Karpas-422 (cell line): ENCODE measurements at regions not wholly inside any gene's neighbourhood (a gene's known extent, or its start where the extent isn't known, plus 50 kb on each side); places are given as distances from the start of the nearest gene placed in this dataset.
A peak's percentile ranks its signal among the peaks of the same experiment; 100 is the strongest.
"Not testable (repeated sequence)": the region's sequence is repeated elsewhere in the genome, so short reads cannot be mapped to it uniquely, and the experiment has no call there.

Source experiments
- DNase-seq: peaks from one replicate; pipeline ENCODE4 v3.0.0-alpha.2; 2015
- H2AFZ ChIP-seq: fragments of 200-600 bp; sonication (generic); 2 replicates; pipeline ENCODE4 v1.6.1; 2014; ENCODE audit warnings: antibody characterized with exemption, low read length, mixed read lengths
- H3K27ac ChIP-seq: fragments of 200-600 bp; sonication (generic); 2 replicates; pipeline ENCODE4 v1.5.1; 2014; ENCODE audit warnings: mild to moderate bottlenecking, low read length, moderate library complexity
- H3K27me3 ChIP-seq: fragments of 200-600 bp; sonication (generic); 2 replicates; pipeline ENCODE4 v1.6.1; 2014; ENCODE audit warnings: low read length, mixed read lengths
- H3K36me3 ChIP-seq: fragments of 200-600 bp; sonication (generic); 2 replicates; pipeline ENCODE4 v1.6.1; 2014; ENCODE audit warnings: low read length, mixed read lengths; ENCODE audit not compliant: insufficient read depth
- H3K4me1 ChIP-seq: fragments of 200-600 bp; sonication (generic); 2 replicates; pipeline ENCODE4 v1.6.1; 2014; ENCODE audit warnings: mild to moderate bottlenecking, low read length, mixed read lengths
- H3K4me2 ChIP-seq: fragments of 200-600 bp; sonication (generic); 2 replicates; pipeline ENCODE4 v1.6.1; 2014; ENCODE audit warnings: low read length, low read depth, mild to moderate bottlenecking; ENCODE audit not compliant: poor library complexity, severe bottlenecking
- H3K4me3 ChIP-seq: fragments of 200-600 bp; sonication (generic); 2 replicates; pipeline ENCODE4 v1.5.1; 2014; ENCODE audit warnings: mild to moderate bottlenecking, antibody characterized with exemption, low read length, mixed read lengths
- H3K79me2 ChIP-seq: fragments of 200-600 bp; sonication (generic); 2 replicates; pipeline ENCODE4 v1.6.1; 2014; ENCODE audit warnings: mild to moderate bottlenecking, low read length, mixed read lengths
- H3K9ac ChIP-seq: fragments of 200-600 bp; sonication (generic); 2 replicates; pipeline ENCODE4 v1.6.0; 2014; ENCODE audit warnings: low read length
- H3K9me2 ChIP-seq: fragments of 200-600 bp; sonication (generic), shearing (Covaris generic); replicated peaks from 2 replicates; pipeline ENCODE4 v1.6.0; 2014; ENCODE audit warnings: mild to moderate bottlenecking, low read length, moderate library complexity; ENCODE audit not compliant: insufficient read depth
- H3K9me3 ChIP-seq: fragments of 300-700, 200-600 bp; sonication (generic); 2 replicates; pipeline ENCODE4 v1.6.1; 2014; ENCODE audit warnings: low read length, mixed read lengths
- H4K20me1 ChIP-seq: fragments of 200-600 bp; sonication (generic); 2 replicates; pipeline ENCODE4 v1.6.1; 2014; ENCODE audit warnings: mild to moderate bottlenecking, antibody characterized with exemption, low read length, low read depth; ENCODE audit not compliant: insufficient read depth

DNA sequence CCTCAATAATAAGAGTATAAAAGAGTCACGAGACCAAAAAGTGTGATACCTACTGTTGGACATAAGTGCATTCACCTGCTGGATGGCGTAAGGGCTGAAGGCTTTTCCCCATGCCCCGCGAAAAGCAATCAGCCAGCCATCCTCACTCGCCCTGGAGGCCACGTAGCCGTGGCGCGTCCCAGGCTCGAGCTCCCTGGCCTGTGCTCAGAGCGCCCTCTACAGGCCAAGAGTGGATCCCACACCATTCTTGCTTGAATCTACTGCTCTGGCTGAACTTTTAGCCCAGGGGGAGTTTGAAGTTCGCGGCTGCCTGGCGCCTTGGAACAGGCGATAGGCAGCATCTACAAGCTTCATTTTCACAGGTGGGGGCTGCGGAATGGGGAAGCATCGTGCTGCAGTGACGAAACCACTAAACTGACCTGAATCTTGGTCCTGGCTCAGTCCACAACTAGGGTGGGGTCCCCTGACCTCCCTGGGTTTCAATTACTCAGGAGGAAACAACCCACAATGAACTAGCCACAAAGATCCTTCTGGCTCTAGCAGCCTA, 70.3 kb upstream of the SERBP1 start:
- no peaks in the 10 kb centered on the region for H3K27me3 ChIP-seq
- H3K9me3 ChIP-seq = no peaks in the 10 kb centered on the region
- no peak overlapping the region for H3K4me2 ChIP-seq
- H4K20me1 ChIP-seq = no peaks in the 10 kb centered on the region
- no peak overlapping the region for H2AFZ ChIP-seq
- H3K79me2 ChIP-seq = no peaks in the 10 kb centered on the region
- H3K27ac ChIP-seq = no peak overlapping the region
- peak; percentile 95 for DNase-seq
- no peak overlapping the region for H3K9ac ChIP-seq
- H3K4me1 ChIP-seq = no peaks in the 10 kb centered on the region
- no peaks in the 10 kb centered on the region for H3K9me2 ChIP-seq
- H3K36me3 ChIP-seq = no peaks in the 10 kb centered on the region
- no peak overlapping the region for H3K4me3 ChIP-seq

DNA sequence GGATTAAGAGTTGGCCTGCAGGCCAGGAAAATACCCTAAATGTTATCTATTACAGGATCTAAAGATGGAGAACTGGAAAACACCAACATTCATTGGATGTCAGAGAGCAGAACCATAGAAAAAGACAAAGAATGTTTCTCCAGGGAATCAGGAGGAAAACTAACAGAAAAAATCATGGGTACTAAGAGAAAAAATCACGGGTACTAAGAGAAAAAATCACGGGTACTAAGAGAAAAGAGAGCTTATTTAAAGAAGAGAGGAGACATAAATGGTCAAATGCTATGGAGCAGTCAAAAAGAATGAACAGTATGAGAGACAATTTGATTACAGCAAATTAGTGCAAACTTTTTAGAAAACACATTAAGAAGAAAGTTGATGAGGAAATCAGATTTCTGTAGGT, 73.8 kb upstream of the SERBP1 start:
- no peak overlapping the region for H3K9ac ChIP-seq
- H2AFZ ChIP-seq = no peak overlapping the region

DNA sequence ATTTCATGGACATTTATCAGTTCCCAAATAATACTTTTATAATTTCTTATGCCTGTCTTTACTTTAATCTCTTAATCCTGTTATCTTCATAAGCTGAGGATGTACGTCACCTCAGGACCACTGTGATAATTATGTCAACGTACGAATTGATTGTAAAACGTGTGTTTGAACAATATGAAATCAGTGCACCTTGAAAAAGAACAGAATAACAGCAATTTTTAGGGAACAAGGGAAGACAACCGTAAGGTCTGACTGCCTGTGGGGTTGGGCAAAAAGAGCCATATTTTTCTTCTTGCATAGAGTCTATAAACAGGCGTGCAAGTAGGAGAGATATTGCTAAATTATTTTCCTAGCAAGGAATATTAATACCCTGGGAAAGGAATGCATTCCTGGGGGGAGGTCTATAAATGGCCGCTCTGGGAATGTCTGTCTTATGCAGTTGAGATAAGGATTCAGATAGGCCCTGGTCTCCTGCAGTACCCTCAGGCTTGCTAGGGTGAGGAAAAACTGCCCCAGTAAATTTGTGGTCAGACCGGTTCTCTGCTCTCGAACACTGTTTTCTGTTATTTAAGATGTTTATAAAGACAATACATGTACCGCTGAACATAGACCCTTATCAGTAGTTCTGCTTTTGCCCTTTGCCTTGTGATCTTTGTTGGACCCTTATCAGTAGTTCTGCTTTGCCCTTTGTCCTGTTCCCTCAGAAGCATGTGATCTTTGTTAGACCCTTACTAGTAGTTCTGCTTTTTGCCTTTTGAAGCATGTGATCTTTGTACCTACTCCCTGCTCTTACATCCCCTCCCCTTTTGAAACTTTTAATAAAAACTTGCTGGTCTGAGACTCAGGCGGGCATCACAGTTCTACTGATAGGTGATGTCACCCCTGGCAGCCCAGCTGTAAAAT, 83.4 kb upstream of the SERBP1 start:
- H3K9ac ChIP-seq, H4K20me1 ChIP-seq, H3K4me1 ChIP-seq, H3K9me2 ChIP-seq, DNase-seq, H3K79me2 ChIP-seq, H3K9me3 ChIP-seq, H3K27me3 ChIP-seq, H3K4me3 ChIP-seq, H3K36me3 ChIP-seq, H3K4me2 ChIP-seq, H2AFZ ChIP-seq, H3K27ac ChIP-seq: not testable (repeated sequence)

More for the DNA sequence above, 73.8 kb upstream of the SERBP1 start:
- Histone ChIP-seq H3K4me2 (no peak overlapping the region), H3K36me3 (no peaks in the 10 kb centered on the region), H3K9me2 (no peaks in the 10 kb centered on the region), H3K79me2 (no peaks in the 10 kb centered on the region), H3K27me3 (no peaks in the 10 kb centered on the region), H4K20me1 (no peaks in the 10 kb centered on the region), H3K4me3 (no peak overlapping the region), H3K9me3 (no peaks in the 10 kb centered on the region), H3K27ac (no peak overlapping the region), H3K4me1 (no peaks in the 10 kb centered on the region)
- DNase-seq = no peak

DNA sequence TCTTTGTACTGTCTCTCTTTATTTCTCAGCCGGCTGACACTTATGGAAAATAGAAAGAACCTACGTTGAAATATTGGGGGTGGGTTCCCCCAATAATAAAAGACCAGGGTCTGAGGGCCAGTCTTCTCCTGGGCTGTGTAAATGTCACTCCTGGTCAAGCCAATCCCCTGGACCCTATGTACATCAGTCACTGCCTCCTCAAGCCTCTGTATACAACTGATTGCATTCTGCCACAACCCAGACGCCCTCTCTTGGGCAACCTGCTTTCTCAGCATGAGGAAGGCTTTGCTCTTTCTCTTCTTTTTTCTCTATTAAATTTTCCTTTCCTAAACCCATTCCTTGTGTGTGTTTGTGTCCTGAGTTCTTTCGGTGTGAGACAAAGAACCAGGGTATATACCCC, 84.1 kb upstream of the SERBP1 start:
- H3K79me2 ChIP-seq = no peaks in the 10 kb centered on the region
- no peak overlapping the region for H2AFZ ChIP-seq
- no peak overlapping the region for H3K9ac ChIP-seq
- no peaks in the 10 kb centered on the region for H3K9me3 ChIP-seq
- H3K36me3 ChIP-seq = no peaks in the 10 kb centered on the region
- no peaks in the 10 kb centered on the region for H3K9me2 ChIP-seq
- no peak overlapping the region for H3K4me3 ChIP-seq
- H4K20me1 ChIP-seq = no peaks in the 10 kb centered on the region
- no peaks in the 10 kb centered on the region for H3K4me1 ChIP-seq
- no peak overlapping the region for H3K4me2 ChIP-seq
- H3K27me3 ChIP-seq = no peaks in the 10 kb centered on the region
- DNase-seq = no peak
- H3K27ac ChIP-seq = no peak overlapping the region

DNA sequence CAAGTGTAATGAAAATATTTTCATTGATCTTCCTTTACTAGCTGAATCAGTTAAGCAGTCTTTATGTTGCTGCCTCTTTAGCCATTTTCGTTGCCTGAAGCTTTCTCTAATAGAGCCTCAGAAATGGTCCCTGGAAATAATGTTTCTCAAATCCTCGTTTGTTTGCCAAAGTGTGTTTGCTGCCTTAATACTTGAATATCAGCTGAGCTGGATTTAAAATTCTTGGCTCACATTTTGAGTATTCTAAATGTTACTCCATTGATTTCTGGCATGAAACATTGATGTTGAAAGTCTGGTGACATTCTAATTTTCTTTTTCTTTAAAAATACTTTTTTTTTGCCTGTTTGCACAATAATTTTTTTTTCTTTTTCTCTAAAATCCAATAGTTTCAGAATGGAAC, 84.6 kb upstream of the SERBP1 start:
- H3K4me1 ChIP-seq = no peaks in the 10 kb centered on the region
- H3K27me3 ChIP-seq = no peaks in the 10 kb centered on the region
- H3K36me3 ChIP-seq = no peaks in the 10 kb centered on the region
- no peaks in the 10 kb centered on the region for H3K9me2 ChIP-seq
- no peaks in the 10 kb centered on the region for H3K9me3 ChIP-seq
- H3K4me2 ChIP-seq = no peak overlapping the region
- no peaks in the 10 kb centered on the region for H3K79me2 ChIP-seq
- no peak overlapping the region for H3K4me3 ChIP-seq
- H3K27ac ChIP-seq = no peak overlapping the region
- no peaks in the 10 kb centered on the region for H4K20me1 ChIP-seq
- H3K9ac ChIP-seq = no peak overlapping the region
- DNase-seq = no peak
- no peak overlapping the region for H2AFZ ChIP-seq

DNA sequence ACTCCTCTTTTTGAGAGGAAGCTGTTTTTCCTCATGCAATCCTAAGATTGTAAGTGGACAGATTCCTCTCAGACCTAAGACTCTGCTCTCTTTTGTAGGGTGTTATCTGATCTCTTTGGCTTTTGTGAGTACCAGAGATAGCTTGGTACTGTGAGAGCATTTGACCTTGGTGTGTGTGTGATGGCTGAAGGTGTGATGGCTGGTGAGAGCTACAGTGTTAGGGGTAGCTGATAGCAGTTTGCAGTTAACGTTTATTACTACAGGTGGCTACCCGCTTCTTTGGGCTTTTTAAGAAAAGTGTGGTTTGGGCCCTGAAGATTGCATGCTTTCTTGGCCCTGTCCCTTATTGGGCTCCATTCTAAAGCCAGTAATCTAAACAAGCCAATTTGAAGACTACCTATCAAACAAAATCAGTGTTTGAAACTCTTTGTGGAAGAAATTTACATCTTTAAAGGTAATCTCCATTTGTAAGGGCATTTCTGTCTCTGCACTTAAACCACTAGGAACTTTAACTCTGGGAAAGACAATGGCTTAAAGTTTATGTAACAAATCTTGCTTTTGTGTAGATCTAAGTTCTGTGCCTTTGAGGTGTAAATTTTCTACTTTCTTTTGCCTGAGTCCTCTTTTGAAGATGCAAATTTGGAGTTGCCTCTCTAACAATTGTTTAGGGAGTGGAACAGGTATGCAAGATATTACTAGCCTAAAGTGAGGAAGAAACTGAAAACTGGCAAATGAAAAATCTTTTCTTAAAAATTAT, 85.3 kb upstream of the SERBP1 start:
- Histone ChIP-seq H3K79me2 (no peaks in the 10 kb centered on the region), H3K4me3 (no peak overlapping the region), H4K20me1 (no peaks in the 10 kb centered on the region), H2AFZ (no peak overlapping the region), H3K4me2 (no peak overlapping the region), H3K27me3 (no peaks in the 10 kb centered on the region), H3K9ac (no peak overlapping the region), H3K27ac (no peak overlapping the region), H3K9me3 (no peaks in the 10 kb centered on the region), H3K4me1 (no peaks in the 10 kb centered on the region), H3K9me2 (no peaks in the 10 kb centered on the region), H3K36me3 (no peaks in the 10 kb centered on the region)
- DNase-seq = no peak

DNA sequence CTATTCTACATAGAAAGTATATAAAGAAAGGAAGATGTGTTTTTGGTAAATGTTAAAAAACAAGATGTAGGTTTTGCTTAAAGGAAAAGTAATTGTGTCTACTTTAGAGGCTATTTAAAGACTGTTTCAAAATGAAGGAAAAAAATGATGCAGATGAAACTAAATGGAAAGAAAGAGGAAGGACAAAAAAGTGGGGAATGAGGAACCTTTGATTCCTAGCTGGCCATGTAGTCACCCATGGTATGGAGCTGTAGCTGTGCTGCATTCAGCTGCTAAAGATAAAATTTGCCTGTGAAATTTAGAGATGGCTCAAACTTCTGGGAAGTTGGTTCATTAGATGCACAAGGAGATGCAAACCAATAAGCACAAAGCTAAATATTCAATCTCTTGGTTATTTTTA, 86.8 kb upstream of the SERBP1 start:
- Histone ChIP-seq H3K9me2 (no peaks in the 10 kb centered on the region), H3K4me2 (no peak overlapping the region), H4K20me1 (no peaks in the 10 kb centered on the region), H2AFZ (no peak overlapping the region), H3K9ac (no peak overlapping the region), H3K4me1 (no peaks in the 10 kb centered on the region), H3K4me3 (no peak overlapping the region), H3K27me3 (no peaks in the 10 kb centered on the region), H3K9me3 (no peaks in the 10 kb centered on the region), H3K79me2 (no peaks in the 10 kb centered on the region), H3K27ac (no peak overlapping the region), H3K36me3 (no peaks in the 10 kb centered on the region)
- DNase-seq = no peak

DNA sequence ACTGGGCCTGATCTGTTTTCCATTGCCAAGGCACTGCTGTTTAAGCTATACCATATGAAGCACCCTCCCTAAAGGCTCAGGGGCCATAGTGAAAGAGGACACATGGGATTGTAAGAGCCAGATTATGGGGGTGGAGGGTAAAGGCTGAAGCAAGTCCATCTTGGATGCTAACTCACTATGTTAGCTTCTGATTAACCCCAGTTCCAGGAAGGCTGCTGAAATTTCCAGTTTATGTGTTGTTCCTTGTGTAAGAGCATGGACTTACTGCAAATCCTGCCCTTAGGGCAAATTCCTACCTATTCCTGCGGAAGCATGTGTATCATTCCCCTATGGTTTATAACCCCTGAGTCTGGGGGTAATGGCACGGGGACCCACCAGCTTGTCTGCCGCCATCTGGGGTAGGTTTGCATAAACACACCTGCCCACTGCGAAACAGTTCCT, 91.8 kb upstream of the SERBP1 start:
- no peak overlapping the region for H2AFZ ChIP-seq

More for the DNA sequence above, 91.8 kb upstream of the SERBP1 start:
- no peaks in the 10 kb centered on the region for H3K79me2 ChIP-seq
- no peak overlapping the region for H3K4me2 ChIP-seq
- H3K27ac ChIP-seq = no peak overlapping the region
- no peaks in the 10 kb centered on the region for H3K4me1 ChIP-seq
- H3K9me3 ChIP-seq = no peaks in the 10 kb centered on the region
- H3K36me3 ChIP-seq = no peaks in the 10 kb centered on the region
- no peaks in the 10 kb centered on the region for H4K20me1 ChIP-seq
- DNase-seq = no peak
- no peak overlapping the region for H3K9ac ChIP-seq
- no peaks in the 10 kb centered on the region for H3K9me2 ChIP-seq
- H3K4me3 ChIP-seq = no peak overlapping the region
- H3K27me3 ChIP-seq = no peaks in the 10 kb centered on the region
